HCT116 (cell line): ENCODE measurements at regions not wholly inside any gene's neighbourhood (a gene's known extent, or its start where the extent isn't known, plus 50 kb on each side); places are given as distances from the start of the nearest gene placed in this dataset.

Source experiments
- ATAC-seq: fragments of 200-7000 bp; cut with Tn5 transposase; 2 replicates; pipeline ENCODE4 v1.9.1; 2020; ENCODE audit warnings: mild to moderate bottlenecking, moderate library complexity
- BruUV-seq: library from RNA; stranded (reverse); fragments of 400-500 nt; replicated peaks from 2 replicates; lab custom pipeline; 2021; lab: Mats Ljungman, UMichigan
- CTCF ChIA-PET: fragments of 300-600 bp; sonication (Branson Sonifier 250); formaldehyde crosslinking; loops from one replicate; lab custom pipeline; 2021; ENCODE audit warnings: antibody characterized with exemption; lab: Charles Lee
- POLR2A ChIA-PET: fragments of 300-600, 350-600 bp; sonication (Branson Sonifier 250); formaldehyde crosslinking; loops from one replicate; lab custom pipeline; 2021; ENCODE audit warnings: antibody characterized with exemption; lab: Charles Lee
- RAD21 ChIA-PET, 2 experiments: fragments of 300-600 bp; sonication (Branson Sonifier 250); formaldehyde crosslinking; loops; one replicate each; lab custom pipeline; 2023; ENCODE audit warnings: low total read pairs in 2 of 2; ENCODE audit not compliant: uncharacterized antibody in 2 of 2, unreplicated experiment in 2 of 2, low non-redundant PET in 1 of 2; lab: Charles Lee
- DNase-seq: peaks from one replicate; pipeline ENCODE4 v3.0.0-alpha.2; 2010; ENCODE audit warnings: low read depth, low spot score
- H2AFZ ChIP-seq: fragments of 200-600 bp; shearing (Covaris generic), sonication (generic); 2 replicates; pipeline ENCODE4 v1.6.1; 2017; ENCODE audit warnings: low read depth, mixed run types, mixed read lengths, antibody characterized with exemption, low read length; ENCODE audit not compliant: poor library complexity, severe bottlenecking
- H3K27ac ChIP-seq: 2 replicates; pipeline ENCODE4 v1.5.1; 2012; ENCODE audit warnings: low read depth, low read length
- H3K27me3 ChIP-seq: fragments of 200-600 bp; sonication (generic); 2 replicates; pipeline ENCODE4 v1.6.1; 2016; ENCODE audit warnings: mixed run types, low read length, mixed read lengths; ENCODE audit not compliant: insufficient read depth
- H3K36me3 ChIP-seq, 2 experiments: fragments of 200-500 bp in 1 of 2; fragments of 200-600 bp in 1 of 2; sonication (Bioruptor generic) in 1 of 2; sonication (generic) in 1 of 2; 2 replicates each; pipeline versions ENCODE4 v1.5.1 to v1.6.1; 2014 to 2016; ENCODE audit warnings: low read length in 2 of 2, inconsistent platforms in 1 of 2, mixed read lengths in 1 of 2, mixed run types in 1 of 2; ENCODE audit not compliant: insufficient read depth in 2 of 2, control insufficient read depth in 1 of 2
- H3K4me1 ChIP-seq, 2 experiments: fragments of 200-600 bp in 1 of 2; sonication (generic) in 1 of 2; 2 replicates each; pipeline versions ENCODE4 v1.5.1 to v1.6.1; 2012 to 2017; ENCODE audit warnings: low read length in 2 of 2, inconsistent platforms in 1 of 2, mild to moderate bottlenecking in 1 of 2, mixed read lengths in 1 of 2, mixed run types in 1 of 2, moderate library complexity in 1 of 2; ENCODE audit not compliant: insufficient read depth in 2 of 2, control insufficient read depth in 1 of 2
- H3K4me2 ChIP-seq: fragments of 200-600 bp; sonication (generic); 2 replicates; pipeline ENCODE4 v1.6.1; 2017; ENCODE audit warnings: mixed run types, low read length, mixed read lengths
- H3K4me3 ChIP-seq, 2 experiments: fragments of 200-600 bp in 1 of 2; sonication (generic) in 1 of 2; replicated peaks in 1 of 2; 2 replicates each; pipeline ENCODE4 v1.5.1; 2011 to 2016; ENCODE audit warnings: low read length in 2 of 2, control low read depth in 1 of 2, low read depth in 1 of 2, mild to moderate bottlenecking in 1 of 2, mixed read lengths in 1 of 2, mixed run types in 1 of 2
- H3K79me2 ChIP-seq: fragments of 200-600 bp; sonication (generic); 2 replicates; pipeline ENCODE4 v1.6.1; 2017; ENCODE audit warnings: mild to moderate bottlenecking, mixed run types, low read length, moderate library complexity, mixed read lengths; ENCODE audit not compliant: insufficient read depth
- H3K9ac ChIP-seq: fragments of 200-600 bp; sonication (generic); 2 replicates; pipeline ENCODE4 v1.6.1; 2016; ENCODE audit warnings: low read length, mixed read lengths
- H3K9me2 ChIP-seq: fragments of 200-600 bp; sonication (generic), shearing (Covaris generic); 2 replicates; pipeline ENCODE4 v1.6.1; 2017; ENCODE audit warnings: mixed run types, mild to moderate bottlenecking, moderate library complexity; ENCODE audit not compliant: insufficient read depth
- H3K9me3 ChIP-seq, 2 experiments: fragments of 200-500 bp in 1 of 2; fragments of 200-600 bp in 1 of 2; sonication (Bioruptor generic) in 1 of 2; sonication (generic) in 1 of 2; 2 replicates each; pipeline ENCODE4 v1.6.1; 2014 to 2017; ENCODE audit warnings: low read length in 2 of 2, mixed read lengths in 2 of 2, inconsistent platforms in 1 of 2, low read depth in 1 of 2, mild to moderate bottlenecking in 1 of 2, mixed run types in 1 of 2, moderate library complexity in 1 of 2; ENCODE audit not compliant: control insufficient read depth in 1 of 2, insufficient read depth in 1 of 2
- H4K20me1 ChIP-seq: fragments of 200-600 bp; sonication (generic), shearing (Covaris generic); 2 replicates; pipeline ENCODE4 v1.6.1; 2017; ENCODE audit warnings: mixed run types, mild to moderate bottlenecking, moderate library complexity; ENCODE audit not compliant: insufficient read depth
- ATF3 ChIP-seq: IDR thresholded peaks from 2 replicates; pipeline ENCODE4 v1.6.1; 2012
- CBX3 ChIP-seq: IDR thresholded peaks from 2 replicates; pipeline ENCODE4 v1.6.1; 2012; ENCODE audit warnings: low read depth
- CEBPB ChIP-seq: IDR thresholded peaks from 2 replicates; pipeline ENCODE4 v1.6.1; 2012; ENCODE audit warnings: low read depth
- CTCF ChIP-seq, 3 experiments: fragments of 200-600 bp in 1 of 3; sonication (generic) in 1 of 3; IDR thresholded peaks in 2 of 3; conservative IDR thresholded peaks in 1 of 3; 2 replicates each; pipeline ENCODE4 v1.5.1; 2012 to 2017; ENCODE audit warnings: low read depth in 2 of 3, low read length in 2 of 3, antibody characterized with exemption in 1 of 3, borderline replicate concordance in 1 of 3, control low read depth in 1 of 3, mild to moderate bottlenecking in 1 of 3, mixed read lengths in 1 of 3, mixed run types in 1 of 3, moderate library complexity in 1 of 3; ENCODE audit not compliant: insufficient read depth in 1 of 3
- EZH2 ChIP-seq: fragments of 200-600 bp; sonication (generic); IDR thresholded peaks from 2 replicates; pipeline ENCODE4 v1.6.1; 2017; ENCODE audit warnings: antibody characterized with exemption, mixed run types
- EZH2phosphoT487 ChIP-seq: fragments of 200-600 bp; IDR thresholded peaks from 2 replicates; pipeline ENCODE4 v1.6.1; 2018; ENCODE audit warnings: antibody characterized with exemption, borderline replicate concordance
- FOSL1 ChIP-seq: IDR thresholded peaks from 2 replicates; pipeline ENCODE4 v1.6.1; 2012; ENCODE audit warnings: low read depth
- JUND ChIP-seq: IDR thresholded peaks from 2 replicates; pipeline ENCODE4 v1.6.1; 2012
- MAX ChIP-seq: IDR thresholded peaks from 2 replicates; pipeline ENCODE4 v1.6.1; 2012
- REST ChIP-seq: IDR thresholded peaks from 2 replicates; pipeline ENCODE4 v1.6.1; 2012; ENCODE audit warnings: low read depth
- ZBTB33 ChIP-seq: IDR thresholded peaks from 2 replicates; pipeline ENCODE4 v1.6.1; 2011; ENCODE audit warnings: mild to moderate bottlenecking, low read length, moderate library complexity; ENCODE audit not compliant: insufficient replicate concordance; ENCODE audit errors: extremely low read depth
- intact Hi-C: fragments of 100-400 bp; cut with micrococcal nuclease; formaldehyde crosslinking; loops from 2 replicates; pipeline ENCODE4 v1.10.0; 2022

- no peak for TF ChIP-seq EZH2phosphoT487
- TF ChIP-seq CEBPB = no peak
- TF ChIP-seq ZBTB33 = no peak
- TF ChIP-seq MAX = no peak
- TF ChIP-seq CTCF (IDR thresholded peaks at IDR 0.05 in 2 of 3, conservative IDR thresholded peaks at IDR 0.05 in 1 of 3; ENCODE audit: borderline replicate concordance in 1 of 3, insufficient read depth in 1 of 3, low read depth in 2 of 3, low read length in 2 of 3) = no peak
- TF ChIP-seq FOSL1 = no peak
- TF ChIP-seq CBX3 = no peak
These were observed 74.1 kb upstream of the DUSP5 start (continued) for GRCh38 chr10:110423650-110424049.

GRCh38 chr10:110425684-110426293, 71.9 kb upstream of the DUSP5 start:
- H3K9ac ChIP-seq = no peak overlapping the region
- ChIA-PET RAD21 (no interaction called here), CTCF (interaction anchor here (0.9 kb wide), 1 partner anchor 72 kb away, joined by 3 read pairs; no protein-coding TSS in a partner anchor), POLR2A (interaction anchor here (0.5 to 2.1 kb wide), 4 partner anchors 11 to 73 kb away, joined by 3 to 6 read pairs (median 4); no protein-coding TSS in a partner anchor)
- peaks cover 18 to 61% of the 10 kb centered on the region in 2 experiments for H3K4me1 ChIP-seq
- no peak overlapping the region for H3K27ac ChIP-seq
- no peaks in the 10 kb centered on the region for H3K79me2 ChIP-seq
- H4K20me1 ChIP-seq = no peaks in the 10 kb centered on the region
- DNase-seq (no peak), ATAC-seq (no peak)
- H3K36me3 ChIP-seq = no peaks in the 10 kb centered on the region
- BruUV-seq = no TSS peak
- intact Hi-C loops = no loop called here
- no peaks in the 10 kb centered on the region for H3K27me3 ChIP-seq
- H3K4me3 ChIP-seq = no peak overlapping the region
- H3K9me2 ChIP-seq = no peaks in the 10 kb centered on the region
- H3K9me3 ChIP-seq = no peaks in the 10 kb centered on the region
- peak overlapping the region; percentile 21 for H3K4me2 ChIP-seq
- H2AFZ ChIP-seq = peak overlapping the region; percentile 43
- no peak for TF ChIP-seq CTCF (IDR thresholded peaks at IDR 0.05 in 2 of 3, conservative IDR thresholded peaks at IDR 0.05 in 1 of 3; ENCODE audit: borderline replicate concordance in 1 of 3, insufficient read depth in 1 of 3, low read depth in 2 of 3, low read length in 2 of 3)
- no peak for TF ChIP-seq REST
- no peak for TF ChIP-seq EZH2
- no peak for TF ChIP-seq JUND
- TF ChIP-seq FOSL1 = no peak
- no peak for TF ChIP-seq ATF3
